Nephron progenitor cell (in vitro differentiated cells): ENCODE measurements at regions not wholly inside any gene's neighbourhood (a gene's known extent, or its start where the extent isn't known, plus 50 kb on each side); places are given as distances from the start of the nearest gene placed in this dataset.

ENCODE experiments used
- DNase-seq: peaks from one replicate; pipeline ENCODE4 v3.0.0; 2021
- H3K27ac Mint-ChIP-seq: 2 replicates; pipeline ENCODE4 v1.8.0; 2021; ENCODE audit warnings: mild to moderate bottlenecking, moderate library complexity, mixed read lengths
- H3K27me3 Mint-ChIP-seq: 2 replicates; pipeline ENCODE4 v1.8.0; 2021; ENCODE audit warnings: mild to moderate bottlenecking, low read depth, mixed read lengths; ENCODE audit not compliant: poor library complexity
- H3K36me3 Mint-ChIP-seq: 2 replicates; pipeline ENCODE4 v1.8.0; 2021; ENCODE audit warnings: low read depth, mixed read lengths
- H3K4me1 Mint-ChIP-seq: 2 replicates; pipeline ENCODE4 v1.8.0; 2021; ENCODE audit warnings: mixed read lengths
- H3K4me3 Mint-ChIP-seq: 2 replicates; pipeline ENCODE4 v1.8.0; 2021; ENCODE audit warnings: mild to moderate bottlenecking, moderate library complexity, mixed read lengths
- H3K9me3 Mint-ChIP-seq: 2 replicates; pipeline ENCODE4 v1.8.0; 2021; ENCODE audit warnings: mild to moderate bottlenecking, moderate library complexity, mixed read lengths
- TF ChIP-seq, protein P1 (sequence below): fragments of 200-600 bp; sonication (generic); IDR thresholded peaks from 2 replicates; pipeline ENCODE4 v1.5.0; 2021; ENCODE audit warnings: antibody characterized with exemption

DNA sequence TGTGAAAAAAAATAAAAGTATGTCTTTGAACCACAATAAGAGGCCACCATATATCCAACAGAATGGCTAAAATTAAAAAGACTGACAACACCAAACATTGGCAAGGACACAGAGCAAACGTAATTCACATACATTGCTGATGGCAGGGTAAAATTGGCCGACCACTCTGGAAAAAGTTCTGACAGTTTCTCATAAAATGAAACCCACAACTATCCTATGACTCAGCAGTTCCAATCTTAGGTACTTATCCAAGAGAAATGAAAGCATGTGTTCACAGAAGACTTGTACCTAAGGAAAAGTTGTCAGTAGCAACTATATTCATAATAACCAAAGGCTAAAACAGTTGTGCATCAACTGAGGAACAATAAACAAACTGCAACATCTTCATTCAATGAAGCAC lies 357.3 kb upstream of the XYLT1 start:
- Mint-ChIP-seq H3K4me3 (no peak overlapping the region), H3K27me3 (no peaks in the 10 kb centered on the region), H3K4me1 (peaks cover 31% of the 10 kb centered on the region), H3K27ac (no peak overlapping the region), H3K9me3 (no peaks in the 10 kb centered on the region), H3K36me3 (no peaks in the 10 kb centered on the region)
- TF ChIP-seq, protein P1, sequence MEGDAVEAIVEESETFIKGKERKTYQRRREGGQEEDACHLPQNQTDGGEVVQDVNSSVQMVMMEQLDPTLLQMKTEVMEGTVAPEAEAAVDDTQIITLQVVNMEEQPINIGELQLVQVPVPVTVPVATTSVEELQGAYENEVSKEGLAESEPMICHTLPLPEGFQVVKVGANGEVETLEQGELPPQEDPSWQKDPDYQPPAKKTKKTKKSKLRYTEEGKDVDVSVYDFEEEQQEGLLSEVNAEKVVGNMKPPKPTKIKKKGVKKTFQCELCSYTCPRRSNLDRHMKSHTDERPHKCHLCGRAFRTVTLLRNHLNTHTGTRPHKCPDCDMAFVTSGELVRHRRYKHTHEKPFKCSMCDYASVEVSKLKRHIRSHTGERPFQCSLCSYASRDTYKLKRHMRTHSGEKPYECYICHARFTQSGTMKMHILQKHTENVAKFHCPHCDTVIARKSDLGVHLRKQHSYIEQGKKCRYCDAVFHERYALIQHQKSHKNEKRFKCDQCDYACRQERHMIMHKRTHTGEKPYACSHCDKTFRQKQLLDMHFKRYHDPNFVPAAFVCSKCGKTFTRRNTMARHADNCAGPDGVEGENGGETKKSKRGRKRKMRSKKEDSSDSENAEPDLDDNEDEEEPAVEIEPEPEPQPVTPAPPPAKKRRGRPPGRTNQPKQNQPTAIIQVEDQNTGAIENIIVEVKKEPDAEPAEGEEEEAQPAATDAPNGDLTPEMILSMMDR = no peak
- DNase-seq = no peak

DNA sequence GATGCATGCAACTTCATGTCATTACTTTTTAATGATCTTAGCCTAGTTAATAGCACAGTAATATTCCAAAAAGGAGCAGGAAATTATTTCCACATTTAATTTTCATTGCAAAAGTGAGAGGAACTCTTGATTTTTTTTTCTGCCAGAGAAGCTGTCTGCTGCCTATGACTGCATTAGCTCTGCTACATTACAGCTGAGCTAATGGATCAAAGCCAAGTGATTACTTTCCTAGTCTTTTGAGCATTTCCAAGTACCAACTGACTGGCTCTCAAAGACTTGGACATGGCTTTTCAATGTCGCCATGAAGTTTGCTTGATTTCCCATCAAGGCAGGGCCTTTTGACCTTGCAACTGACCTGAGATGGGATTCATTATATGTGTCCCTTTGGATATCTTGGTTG lies 356.6 kb upstream of the XYLT1 start:
- no peaks in the 10 kb centered on the region for H3K27me3 Mint-ChIP-seq
- H3K4me1 Mint-ChIP-seq = peaks cover 34% of the 10 kb centered on the region
- TF ChIP-seq, protein P1 = no peak
- DNase-seq = no peak
- no peaks in the 10 kb centered on the region for H3K9me3 Mint-ChIP-seq
- no peaks in the 10 kb centered on the region for H3K36me3 Mint-ChIP-seq
- H3K4me3 Mint-ChIP-seq = no peak overlapping the region
- no peak overlapping the region for H3K27ac Mint-ChIP-seq

DNA sequence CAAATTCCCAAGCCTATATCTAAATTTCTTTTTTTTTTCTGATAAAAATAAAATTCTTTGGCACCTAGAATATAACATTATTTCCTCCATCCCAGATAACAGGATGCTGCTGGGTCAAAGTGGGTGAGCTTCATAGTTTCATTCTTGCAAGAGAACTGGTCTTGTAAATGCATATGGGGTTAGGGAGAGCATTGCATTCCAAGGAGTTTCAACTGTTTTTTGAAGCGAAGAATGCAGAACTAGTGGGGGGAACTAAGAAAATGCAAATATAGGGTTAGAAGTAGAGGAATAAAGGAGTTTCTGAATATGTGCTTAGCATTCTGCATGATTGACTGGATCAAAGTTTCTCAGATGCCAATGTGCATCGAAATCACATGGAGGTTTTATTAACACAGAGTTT lies 347.2 kb upstream of the XYLT1 start:
- Mint-ChIP-seq H3K27ac (no peak overlapping the region), H3K36me3 (peaks cover 11% of the 10 kb centered on the region), H3K4me3 (no peak overlapping the region), H3K27me3 (peaks cover 4% of the 10 kb centered on the region), H3K9me3 (peaks cover 44% of the 10 kb centered on the region), H3K4me1 (peaks cover 3% of the 10 kb centered on the region)
- DNase-seq = no peak
- TF ChIP-seq, protein P1 = no peak

DNA sequence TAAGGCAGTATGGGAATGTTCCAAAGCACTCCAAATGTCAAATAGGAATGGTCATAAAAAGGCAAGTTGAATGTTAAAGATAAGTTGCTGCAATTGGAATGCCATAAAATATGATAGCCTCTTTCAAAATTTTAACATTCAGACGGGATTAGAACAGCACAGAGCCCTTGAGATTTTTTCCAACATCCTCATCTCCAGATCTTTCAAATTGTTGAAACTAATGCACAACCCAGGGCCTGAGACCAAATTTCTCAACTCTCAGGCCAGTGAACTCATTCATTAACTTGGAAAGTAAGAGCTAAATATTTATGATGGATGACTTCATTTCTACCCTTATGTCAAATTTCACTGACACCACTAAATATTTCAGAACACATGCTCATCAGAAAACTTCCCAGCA lies 346.5 kb upstream of the XYLT1 start:
- Mint-ChIP-seq H3K27me3 (peaks cover 4% of the 10 kb centered on the region), H3K9me3 (peaks cover 44% of the 10 kb centered on the region), H3K27ac (no peak overlapping the region), H3K4me1 (no peaks in the 10 kb centered on the region), H3K36me3 (peaks cover 11% of the 10 kb centered on the region), H3K4me3 (no peak overlapping the region)
- DNase-seq = no peak
- TF ChIP-seq, protein P1 = no peak

DNA sequence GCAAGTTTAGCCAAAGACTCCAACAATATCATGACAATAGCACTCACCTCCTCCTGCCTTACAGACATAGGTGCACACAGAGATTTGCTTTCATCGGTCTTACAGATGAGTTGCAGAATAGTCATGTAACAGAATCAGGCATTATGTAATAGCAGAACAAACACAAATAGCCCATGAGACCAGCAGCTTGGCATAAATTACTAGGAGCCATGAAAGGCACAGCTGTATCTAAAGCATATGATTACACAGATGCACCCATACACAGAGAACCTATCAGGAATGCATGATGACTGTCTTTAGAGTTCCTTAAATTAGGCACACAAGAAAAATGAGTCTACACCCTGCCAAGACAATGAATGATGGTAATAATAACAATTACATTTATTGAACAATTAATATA lies 342.0 kb upstream of the XYLT1 start:
- no peaks in the 10 kb centered on the region for H3K27me3 Mint-ChIP-seq
- peaks cover 11% of the 10 kb centered on the region for H3K36me3 Mint-ChIP-seq
- no peaks in the 10 kb centered on the region for H3K4me1 Mint-ChIP-seq
- DNase-seq = no peak
- H3K27ac Mint-ChIP-seq = no peak overlapping the region
- TF ChIP-seq, protein P1 = no peak
- H3K4me3 Mint-ChIP-seq = no peak overlapping the region
- peaks cover 39% of the 10 kb centered on the region for H3K9me3 Mint-ChIP-seq

DNA sequence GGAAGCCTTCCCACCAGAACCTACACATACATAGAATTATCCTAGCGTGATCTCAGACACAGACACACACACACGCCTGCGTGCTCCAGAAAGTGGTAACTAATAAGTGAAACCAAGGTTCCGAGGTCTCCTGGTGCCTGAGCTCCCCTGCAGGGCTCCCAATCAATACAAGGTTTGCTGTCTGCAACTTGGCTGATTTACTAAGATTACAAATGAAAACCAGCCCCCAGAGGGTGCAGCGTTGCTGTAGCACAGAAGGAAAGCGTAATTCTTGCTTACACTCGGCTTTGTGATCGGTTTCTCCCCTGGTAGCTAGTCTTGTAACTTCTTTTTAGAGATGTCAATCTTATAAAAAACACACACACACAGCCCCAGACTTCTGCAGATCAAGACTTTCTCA lies 334.1 kb upstream of the XYLT1 start:
- Mint-ChIP-seq H3K4me3 (no peak overlapping the region), H3K4me1 (peaks cover 39% of the 10 kb centered on the region), H3K36me3 (no peaks in the 10 kb centered on the region), H3K9me3 (no peaks in the 10 kb centered on the region), H3K27me3 (no peaks in the 10 kb centered on the region), H3K27ac (peak overlapping the region; percentile 55)
- no peak for DNase-seq
- TF ChIP-seq, protein P1 = no peak
